Left ventricle myocardium inferior (tissue), 1 donor: ENCODE measurements at regions not wholly inside any gene's neighbourhood (a gene's known extent, or its start where the extent isn't known, plus 50 kb on each side); places are given as distances from the start of the nearest gene placed in this dataset.

Experiments
- DNase-seq: peaks from one replicate; pipeline ENCODE4 v3.0.0-alpha.2; 2020
- H3K27ac ChIP-seq: fragments of 200-600 bp; replicated peaks from 2 replicates; pipeline ENCODE4 v1.8.0; 2021
- H3K27me3 ChIP-seq: fragments of 200-600 bp; 2 replicates; pipeline ENCODE4 v1.8.0; 2021; ENCODE audit warnings: low read depth
- H3K36me3 ChIP-seq: fragments of 200-600 bp; 2 replicates; pipeline ENCODE4 v1.8.0; 2021
- H3K4me1 ChIP-seq: fragments of 200-600 bp; 2 replicates; pipeline ENCODE4 v1.8.0; 2021
- H3K4me3 ChIP-seq: fragments of 200-600 bp; 2 replicates; pipeline ENCODE4 v1.8.0; 2021; ENCODE audit warnings: mild to moderate bottlenecking, moderate library complexity
- H3K9me3 ChIP-seq: fragments of 200-600 bp; replicated peaks from 2 replicates; pipeline ENCODE4 v1.8.0; 2021
- intact Hi-C: fragments of 100-400 bp; cut with micrococcal nuclease; formaldehyde crosslinking; loops from one replicate; pipeline ENCODE4 v1.11.0; 2022
- TF ChIP-seq, protein P1 (sequence below): fragments of 200-600 bp; IDR thresholded peaks from 2 replicates; pipeline ENCODE4 v1.8.0; 2021; ENCODE audit warnings: antibody characterized with exemption, mild to moderate bottlenecking, borderline replicate concordance
- donor health status: DM: no; HTN: yes; CAD: no; lungs with severe emphysema.

- H3K4me3 ChIP-seq = no peak overlapping the region
- intact Hi-C loops = no loop called here
- H3K9me3 ChIP-seq = peaks cover 7% of the 10 kb centered on the region
- no peaks in the 10 kb centered on the region for H3K36me3 ChIP-seq
- DNase-seq = no peak
- peaks cover 37% of the 10 kb centered on the region for H3K27me3 ChIP-seq
- no peak overlapping the region for H3K27ac ChIP-seq
- TF ChIP-seq, protein P1, sequence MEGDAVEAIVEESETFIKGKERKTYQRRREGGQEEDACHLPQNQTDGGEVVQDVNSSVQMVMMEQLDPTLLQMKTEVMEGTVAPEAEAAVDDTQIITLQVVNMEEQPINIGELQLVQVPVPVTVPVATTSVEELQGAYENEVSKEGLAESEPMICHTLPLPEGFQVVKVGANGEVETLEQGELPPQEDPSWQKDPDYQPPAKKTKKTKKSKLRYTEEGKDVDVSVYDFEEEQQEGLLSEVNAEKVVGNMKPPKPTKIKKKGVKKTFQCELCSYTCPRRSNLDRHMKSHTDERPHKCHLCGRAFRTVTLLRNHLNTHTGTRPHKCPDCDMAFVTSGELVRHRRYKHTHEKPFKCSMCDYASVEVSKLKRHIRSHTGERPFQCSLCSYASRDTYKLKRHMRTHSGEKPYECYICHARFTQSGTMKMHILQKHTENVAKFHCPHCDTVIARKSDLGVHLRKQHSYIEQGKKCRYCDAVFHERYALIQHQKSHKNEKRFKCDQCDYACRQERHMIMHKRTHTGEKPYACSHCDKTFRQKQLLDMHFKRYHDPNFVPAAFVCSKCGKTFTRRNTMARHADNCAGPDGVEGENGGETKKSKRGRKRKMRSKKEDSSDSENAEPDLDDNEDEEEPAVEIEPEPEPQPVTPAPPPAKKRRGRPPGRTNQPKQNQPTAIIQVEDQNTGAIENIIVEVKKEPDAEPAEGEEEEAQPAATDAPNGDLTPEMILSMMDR = no peak
- no peaks in the 10 kb centered on the region for H3K4me1 ChIP-seq
Observed at GRCh38 chr16:18049547-18050133, 286.9 kb downstream of the NPIPA8 start.

DNA sequence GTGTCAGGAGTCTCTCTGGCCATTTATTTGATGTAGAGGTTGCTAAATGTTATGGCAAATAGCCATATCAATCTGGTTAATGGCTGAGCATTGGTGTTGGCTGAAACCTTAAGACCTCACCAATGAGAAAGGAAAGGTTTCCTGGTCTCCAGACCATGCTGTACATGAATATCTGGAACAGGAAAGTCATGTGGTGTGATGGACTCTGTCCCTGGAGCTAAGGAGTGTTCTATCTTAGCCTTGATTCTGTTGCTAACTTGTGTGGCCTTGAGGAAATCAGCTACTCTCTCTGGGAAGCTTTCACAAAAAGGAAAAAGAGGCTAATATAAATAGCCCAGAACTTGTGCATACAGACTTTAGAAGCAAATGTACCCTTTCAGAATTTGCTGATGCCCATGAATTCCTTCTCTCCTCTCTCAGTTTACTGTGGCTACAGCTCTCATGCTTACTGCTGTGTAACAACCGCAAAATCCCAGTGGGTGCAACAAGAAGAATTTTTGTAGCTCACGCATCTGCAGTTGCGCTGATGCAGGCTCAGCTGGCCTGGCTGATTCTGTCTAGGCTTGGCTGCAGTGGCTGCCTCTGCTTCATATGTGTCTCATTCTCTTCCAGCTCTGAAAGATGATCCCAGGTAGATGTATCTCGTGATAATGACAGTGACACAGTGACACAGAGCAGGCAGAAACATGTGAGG, 287.5 kb downstream of the NPIPA8 start:
- peaks cover 7% of the 10 kb centered on the region for H3K9me3 ChIP-seq
- TF ChIP-seq, protein P1 = no peak
- no peak overlapping the region for H3K27ac ChIP-seq
- intact Hi-C loops = no loop called here
- H3K36me3 ChIP-seq = no peaks in the 10 kb centered on the region
- H3K27me3 ChIP-seq = peaks cover 41% of the 10 kb centered on the region
- DNase-seq = no peak
- H3K4me1 ChIP-seq = no peaks in the 10 kb centered on the region
- no peak overlapping the region for H3K4me3 ChIP-seq

- Histone ChIP-seq H3K36me3 (no peaks in the 10 kb centered on the region), H3K4me1 (no peaks in the 10 kb centered on the region), H3K4me3 (no peak overlapping the region), H3K9me3 (peaks cover 4% of the 10 kb centered on the region), H3K27ac (no peak overlapping the region), H3K27me3 (peaks cover 49% of the 10 kb centered on the region)
- TF ChIP-seq, protein P1 = no peak
- DNase-seq = no peak
- intact Hi-C loops = no loop called here
Observed at GRCh38 chr16:18047761-18048160, 288.8 kb downstream of the NPIPA8 start.

DNA sequence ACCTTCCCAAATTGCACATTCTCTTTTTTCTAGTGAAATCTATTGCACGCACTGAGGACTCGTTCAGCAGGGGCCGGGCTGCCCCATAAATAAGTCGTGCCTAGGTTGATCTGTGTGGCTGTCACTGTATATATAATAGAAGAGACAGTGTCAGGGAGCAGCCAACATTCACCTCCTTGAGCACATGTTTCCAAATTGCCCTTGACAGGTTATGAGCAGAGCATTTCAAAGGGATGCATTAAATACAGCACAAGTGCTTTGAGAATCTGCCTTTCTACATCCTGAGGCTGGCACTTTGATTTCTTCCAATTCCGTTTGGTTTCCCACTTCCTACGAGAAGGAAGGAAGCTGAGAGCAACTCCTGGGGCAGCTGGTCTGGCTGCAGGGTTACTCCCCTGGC, 291.2 kb downstream of the NPIPA8 start:
- TF ChIP-seq, protein P1 = no peak
- no peaks in the 10 kb centered on the region for H3K4me1 ChIP-seq
- H3K36me3 ChIP-seq = no peaks in the 10 kb centered on the region
- DNase-seq = no peak
- intact Hi-C loops = no loop called here
- no peak overlapping the region for H3K4me3 ChIP-seq
- H3K9me3 ChIP-seq = no peaks in the 10 kb centered on the region
- H3K27ac ChIP-seq = no peak overlapping the region
- peaks cover 52% of the 10 kb centered on the region for H3K27me3 ChIP-seq

- DNase-seq = no peak
- Histone ChIP-seq H3K27ac (no peak overlapping the region), H3K4me1 (no peaks in the 10 kb centered on the region), H3K4me3 (no peak overlapping the region), H3K27me3 (peaks cover 45% of the 10 kb centered on the region), H3K36me3 (no peaks in the 10 kb centered on the region), H3K9me3 (no peaks in the 10 kb centered on the region)
- TF ChIP-seq, protein P1 = no peak
- intact Hi-C loops = no loop called here
Observed at GRCh38 chr16:18041864-18042834, 294.4 kb downstream of the NPIPA8 start.
